ENCODE measurements at regions not wholly inside any gene's neighbourhood (a gene's known extent, or its start where the extent isn't known, plus 50 kb on each side); places are given as distances from the start of the nearest gene placed in this dataset.

- Histone ChIP-seq H3K27ac (no peak overlapping the region), H3K4me3 (no peak overlapping the region), H3K4me1 (no peaks in the 10 kb centered on the region), H3K9me3 (no peaks in the 10 kb centered on the region), H3K36me3 (no peaks in the 10 kb centered on the region), H3K27me3 (peaks cover 6% of the 10 kb centered on the region)
- ATAC-seq (no peak), DNase-seq (no peak)
- intact Hi-C loops (cut with DNase I) = no loop called here
- TF ChIP-seq CTCF (IDR thresholded peaks at IDR 0.05) = no peak
These were observed 68.9 kb upstream of the NUP50 start for GRCh38 chr22:45094825-45095224.

- Histone ChIP-seq H3K9me3 (no peaks in the 10 kb centered on the region), H3K4me3 (no peak overlapping the region), H3K27ac (no peak overlapping the region), H3K27me3 (peaks cover 7% of the 10 kb centered on the region), H3K36me3 (no peaks in the 10 kb centered on the region), H3K4me1 (no peaks in the 10 kb centered on the region)
- intact Hi-C loops (cut with DNase I) = no loop called here
- TF ChIP-seq CTCF (IDR thresholded peaks at IDR 0.05) = peak; percentile 75
- ATAC-seq (peak; percentile 90), DNase-seq (no peak)
These were observed 67.3 kb upstream of the NUP50 start for GRCh38 chr22:45096256-45096907.

- no peak for ATAC-seq
- H3K27ac ChIP-seq = no peak overlapping the region
- H3K9me3 ChIP-seq = no peaks in the 10 kb centered on the region
- H3K36me3 ChIP-seq = no peaks in the 10 kb centered on the region
- no peak for DNase-seq
- H3K27me3 ChIP-seq = peaks cover 14% of the 10 kb centered on the region
- no peak for TF ChIP-seq CTCF (IDR thresholded peaks at IDR 0.05)
- intact Hi-C loops (cut with DNase I) = no loop called here
- H3K4me1 ChIP-seq = no peaks in the 10 kb centered on the region
- no peak overlapping the region for H3K4me3 ChIP-seq
These were observed 66.7 kb upstream of the NUP50 start for GRCh38 chr22:45097061-45097460.

- Histone ChIP-seq H3K4me3 (no peak overlapping the region), H3K36me3 (no peaks in the 10 kb centered on the region), H3K27ac (no peak overlapping the region), H3K27me3 (peaks cover 16% of the 10 kb centered on the region), H3K9me3 (no peaks in the 10 kb centered on the region), H3K4me1 (no peaks in the 10 kb centered on the region)
- no peak for TF ChIP-seq CTCF (IDR thresholded peaks at IDR 0.05)
- ATAC-seq (no peak), DNase-seq (no peak)
- intact Hi-C loops (cut with DNase I) = no loop called here
These were observed 65.7 kb upstream of the NUP50 start for GRCh38 chr22:45098056-45098455.

- intact Hi-C loops (cut with DNase I) = no loop called here
- Histone ChIP-seq H3K9me3 (no peaks in the 10 kb centered on the region), H3K36me3 (no peaks in the 10 kb centered on the region), H3K27ac (no peak overlapping the region), H3K4me3 (no peak overlapping the region), H3K27me3 (peaks cover 15% of the 10 kb centered on the region), H3K4me1 (no peaks in the 10 kb centered on the region)
- no peak for DNase-seq
- TF ChIP-seq CTCF (IDR thresholded peaks at IDR 0.05) = no peak
- no peak for ATAC-seq
These were observed 63.8 kb upstream of the NUP50 start for GRCh38 chr22:45099961-45100360.
